Stimulated activated CD4-positive, alpha-beta T cell treated with anti-CD3 and anti-CD28 coated beads, Interleukin-12 subunit alpha, Interleukin-12 subunit beta, amount 100 ng/mL, for 24 hours (primary cell): ENCODE measurements at regions not wholly inside any gene's neighbourhood (a gene's known extent, or its start where the extent isn't known, plus 50 kb on each side); places are given as distances from the start of the nearest gene placed in this dataset.

Source experiments
- DNase-seq, 2 experiments: peaks; one replicate each; pipeline ENCODE4 v3.0.0-alpha.2; 2020; ENCODE audit warnings: low read depth in 2 of 2

- DNase-seq = no peak
Measured at GRCh38 chr13:62321139-62321538, 905.5 kb upstream of the PCDH20 start.

GRCh38 chr13:62320129-62321108 lies 904.8 kb upstream of the PCDH20 start:
- no peak for DNase-seq

- DNase-seq = no peak
Measured at GRCh38 chr13:62309904-62310303, 894.3 kb upstream of the PCDH20 start.

- no peak for DNase-seq
Measured at GRCh38 chr13:62305756-62306155, 890.1 kb upstream of the PCDH20 start.

- DNase-seq = no peak
Measured at GRCh38 chr13:62302341-62302740, 886.7 kb upstream of the PCDH20 start.

GRCh38 chr13:62299988-62300387 lies 884.3 kb upstream of the PCDH20 start:
- no peak for DNase-seq

GRCh38 chr13:62296812-62297211 lies 881.2 kb upstream of the PCDH20 start:
- DNase-seq = no peak

- no peak for DNase-seq
Measured at GRCh38 chr13:62294244-62294643, 878.6 kb upstream of the PCDH20 start.

GRCh38 chr13:62292714-62293480 lies 877.2 kb upstream of the PCDH20 start:
- no peak for DNase-seq

- DNase-seq = no peak
Measured at GRCh38 chr13:62290542-62290941, 874.9 kb upstream of the PCDH20 start.

- no peak for DNase-seq
Measured at GRCh38 chr13:62287764-62288163, 872.1 kb upstream of the PCDH20 start.

- no peak for DNase-seq
Measured at GRCh38 chr13:62280590-62280989, 864.9 kb upstream of the PCDH20 start.

GRCh38 chr13:62278271-62278670 lies 862.6 kb upstream of the PCDH20 start:
- no peak for DNase-seq

- no peak for DNase-seq
Measured at GRCh38 chr13:62251734-62252133, 836.1 kb upstream of the PCDH20 start.

GRCh38 chr13:62250501-62251201 lies 835.0 kb upstream of the PCDH20 start:
- DNase-seq = no peak

GRCh38 chr13:62246581-62246980 lies 830.9 kb upstream of the PCDH20 start:
- no peak for DNase-seq

GRCh38 chr13:62243106-62243505 lies 827.5 kb upstream of the PCDH20 start:
- DNase-seq = no peak

GRCh38 chr13:62234780-62235440 lies 819.3 kb upstream of the PCDH20 start:
- DNase-seq = no peak

- DNase-seq = no peak
Measured at GRCh38 chr13:62210951-62211350, 795.3 kb upstream of the PCDH20 start.

- DNase-seq = no peak
Measured at GRCh38 chr13:62209529-62209928, 793.9 kb upstream of the PCDH20 start.

GRCh38 chr13:62207388-62207787 lies 791.7 kb upstream of the PCDH20 start:
- DNase-seq = no peak

GRCh38 chr13:62206165-62206564 lies 790.5 kb upstream of the PCDH20 start:
- no peak for DNase-seq
